ENCODE measurements at regions not wholly inside any gene's neighbourhood (a gene's known extent, or its start where the extent isn't known, plus 50 kb on each side); places are given as distances from the start of the nearest gene placed in this dataset.

DNA sequence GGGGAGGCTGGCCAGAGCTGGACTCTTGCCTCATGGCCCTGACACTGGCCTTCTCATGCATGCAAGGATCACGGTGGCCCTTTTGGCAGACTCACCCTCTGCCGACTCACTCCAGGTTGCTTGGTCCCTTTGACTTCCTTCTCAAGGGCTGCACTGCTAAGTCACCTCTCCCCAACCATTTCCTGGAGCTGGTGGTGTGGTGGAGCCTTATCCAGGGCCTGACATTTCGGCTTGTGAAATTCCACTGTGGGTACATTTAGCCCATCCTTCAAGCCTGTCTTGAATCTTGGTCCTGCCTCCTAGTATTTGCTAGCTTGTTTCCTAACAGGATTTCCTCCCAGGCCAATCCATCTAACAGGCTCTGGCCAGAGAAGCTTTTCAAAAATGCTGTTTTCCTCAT is 52.6 kb upstream of the JUN start:
- no peaks in the 10 kb centered on the region for H3K4me1 ChIP-seq (ENCODE audit: control insufficient read depth, insufficient read depth, low read length)
- no peaks in the 10 kb centered on the region for H3K9me3 ChIP-seq (ENCODE audit: control insufficient read depth, low read length)
- no peak overlapping the region for H3K27ac ChIP-seq (ENCODE audit: insufficient read depth, low read depth, low read length, poor library complexity, severe bottlenecking)
- no peaks in the 10 kb centered on the region for H3K27me3 ChIP-seq (ENCODE audit: control insufficient read depth, insufficient read depth, low read length, poor library complexity, severe bottlenecking)
- H3K4me3 ChIP-seq (ENCODE audit: insufficient read depth, low read depth, low read length) = no peak overlapping the region
- whole genome bisulfite sequencing, 2 experiments = 90 to 92% methylated on average over 3 of the region's 3 CpGs
- H3K36me3 ChIP-seq (ENCODE audit: control insufficient read depth, insufficient read depth, low read length) = no peaks in the 10 kb centered on the region

DNA sequence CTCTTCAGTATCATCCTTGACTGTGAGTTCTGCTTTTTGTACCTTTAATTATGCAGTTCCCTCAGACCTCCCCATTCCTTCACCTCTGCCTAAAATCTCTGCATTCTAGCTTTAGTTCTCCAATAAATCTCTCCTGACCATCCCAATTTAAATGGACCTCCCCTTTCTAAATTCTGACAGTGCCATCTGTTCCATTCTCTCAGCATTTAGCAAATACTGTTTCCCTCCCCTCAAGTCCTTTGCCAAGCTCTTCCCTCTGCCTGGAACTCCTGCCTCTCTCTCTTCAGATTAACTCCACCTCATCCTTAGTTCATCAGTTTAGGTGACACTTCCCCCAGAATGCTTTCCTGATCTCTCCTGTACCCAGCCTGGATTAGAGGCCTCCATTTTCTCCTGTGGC is 54.0 kb upstream of the JUN start:
- Histone ChIP-seq H3K4me3 (ENCODE audit: insufficient read depth, low read depth, low read length) (no peak overlapping the region), H3K27ac (ENCODE audit: insufficient read depth, low read depth, low read length, poor library complexity, severe bottlenecking) (no peak overlapping the region), H3K36me3 (ENCODE audit: control insufficient read depth, insufficient read depth, low read length) (no peaks in the 10 kb centered on the region), H3K27me3 (ENCODE audit: control insufficient read depth, insufficient read depth, low read length, poor library complexity, severe bottlenecking) (no peaks in the 10 kb centered on the region), H3K9me3 (ENCODE audit: control insufficient read depth, low read length) (no peaks in the 10 kb centered on the region), H3K4me1 (ENCODE audit: control insufficient read depth, insufficient read depth, low read length) (no peaks in the 10 kb centered on the region)

GRCh38 chr1:58839147-58839795 is 55.4 kb upstream of the JUN start:
- Histone ChIP-seq H3K4me1 (ENCODE audit: control insufficient read depth, insufficient read depth, low read length) (no peaks in the 10 kb centered on the region), H3K36me3 (ENCODE audit: control insufficient read depth, insufficient read depth, low read length) (no peaks in the 10 kb centered on the region), H3K9me3 (ENCODE audit: control insufficient read depth, low read length) (no peaks in the 10 kb centered on the region), H3K4me3 (ENCODE audit: insufficient read depth, low read depth, low read length) (no peak overlapping the region), H3K27ac (ENCODE audit: insufficient read depth, low read depth, low read length, poor library complexity, severe bottlenecking) (no peak overlapping the region), H3K27me3 (ENCODE audit: control insufficient read depth, insufficient read depth, low read length, poor library complexity, severe bottlenecking) (no peaks in the 10 kb centered on the region)
- WGBS, 2 experiments = 75% methylated on average over 4 to 5 of the region's 5 CpGs

DNA sequence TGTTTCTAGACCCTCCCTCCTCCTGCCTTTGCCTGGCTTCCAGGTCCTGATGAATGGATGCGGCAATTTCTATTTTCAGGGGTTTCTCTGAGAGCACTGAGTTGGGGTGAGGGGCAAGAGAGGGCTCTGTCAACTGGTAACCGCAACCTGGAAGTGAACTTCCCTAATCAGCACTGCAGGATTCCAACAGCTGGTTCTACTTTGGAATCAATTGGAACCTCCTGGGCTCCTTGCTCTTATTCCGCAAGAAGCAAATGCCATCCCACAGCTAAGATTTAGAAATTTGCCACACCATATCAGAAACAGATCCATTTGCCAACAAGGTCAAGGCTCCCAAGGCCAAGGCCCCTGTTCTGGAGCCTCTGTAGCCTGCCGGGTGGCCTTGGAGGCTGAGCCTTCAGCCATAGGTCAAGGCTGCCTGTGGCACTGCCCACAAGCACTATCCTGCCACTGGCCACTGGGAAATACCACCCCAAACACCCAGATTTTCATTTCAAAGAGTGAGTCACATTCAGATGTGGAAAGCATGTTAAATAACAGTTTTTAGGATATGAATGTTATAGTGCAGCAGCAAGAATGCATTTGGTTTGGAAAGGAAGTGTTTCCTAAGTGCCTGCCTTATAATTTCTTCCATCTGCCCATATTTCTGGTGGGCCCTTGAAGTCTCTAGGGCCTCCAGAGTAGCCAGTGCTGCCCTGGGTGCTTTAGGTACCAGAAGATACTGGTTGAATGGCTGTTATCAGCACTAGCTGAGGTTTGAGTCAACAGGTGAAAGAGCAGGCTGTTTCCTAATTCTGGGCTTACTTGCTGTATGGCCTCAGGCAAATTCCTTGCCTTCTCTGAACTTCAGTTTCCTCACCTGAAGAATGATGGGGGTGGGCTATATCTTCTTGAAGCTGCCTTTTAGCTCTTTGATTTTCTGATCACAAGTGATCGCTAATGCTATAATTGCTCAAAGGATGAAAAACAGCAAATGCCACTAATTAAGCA is 56.3 kb upstream of the JUN start:
- no peak overlapping the region for H3K4me3 ChIP-seq (ENCODE audit: insufficient read depth, low read depth, low read length)
- no peaks in the 10 kb centered on the region for H3K27me3 ChIP-seq (ENCODE audit: control insufficient read depth, insufficient read depth, low read length, poor library complexity, severe bottlenecking)
- no peaks in the 10 kb centered on the region for H3K36me3 ChIP-seq (ENCODE audit: control insufficient read depth, insufficient read depth, low read length)
- 93 to 95% methylated on average over 5 of the region's 5 CpGs for WGBS, 2 experiments
- H3K9me3 ChIP-seq (ENCODE audit: control insufficient read depth, low read length) = no peaks in the 10 kb centered on the region
- no peaks in the 10 kb centered on the region for H3K4me1 ChIP-seq (ENCODE audit: control insufficient read depth, insufficient read depth, low read length)
- H3K27ac ChIP-seq (ENCODE audit: insufficient read depth, low read depth, low read length, poor library complexity, severe bottlenecking) = no peak overlapping the region

- H3K4me3 ChIP-seq (ENCODE audit: insufficient read depth, low read depth, low read length) = no peak overlapping the region
- H3K36me3 ChIP-seq (ENCODE audit: control insufficient read depth, insufficient read depth, low read length) = no peaks in the 10 kb centered on the region
- no peaks in the 10 kb centered on the region for H3K4me1 ChIP-seq (ENCODE audit: control insufficient read depth, insufficient read depth, low read length)
- no peaks in the 10 kb centered on the region for H3K9me3 ChIP-seq (ENCODE audit: control insufficient read depth, low read length)
- 68 to 81% methylated on average over 3 of the region's 3 CpGs for whole genome bisulfite sequencing, 2 experiments
- H3K27ac ChIP-seq (ENCODE audit: insufficient read depth, low read depth, low read length, poor library complexity, severe bottlenecking) = no peak overlapping the region
- no peaks in the 10 kb centered on the region for H3K27me3 ChIP-seq (ENCODE audit: control insufficient read depth, insufficient read depth, low read length, poor library complexity, severe bottlenecking)
These were observed 57.6 kb upstream of the JUN start for GRCh38 chr1:58841455-58841854.

- no peaks in the 10 kb centered on the region for H3K36me3 ChIP-seq (ENCODE audit: control insufficient read depth, insufficient read depth, low read length)
- H3K4me3 ChIP-seq (ENCODE audit: insufficient read depth, low read depth, low read length) = no peak overlapping the region
- H3K27me3 ChIP-seq (ENCODE audit: control insufficient read depth, insufficient read depth, low read length, poor library complexity, severe bottlenecking) = no peaks in the 10 kb centered on the region
- H3K27ac ChIP-seq (ENCODE audit: insufficient read depth, low read depth, low read length, poor library complexity, severe bottlenecking) = no peak overlapping the region
- no peaks in the 10 kb centered on the region for H3K4me1 ChIP-seq (ENCODE audit: control insufficient read depth, insufficient read depth, low read length)
- 90 to 93% methylated on average over 2 of the region's 2 CpGs for WGBS, 2 experiments
- H3K9me3 ChIP-seq (ENCODE audit: control insufficient read depth, low read length) = no peaks in the 10 kb centered on the region
These were observed 59.1 kb upstream of the JUN start for GRCh38 chr1:58842941-58843340.

- H3K9me3 ChIP-seq (ENCODE audit: control insufficient read depth, low read length) = no peaks in the 10 kb centered on the region
- H3K4me3 ChIP-seq (ENCODE audit: insufficient read depth, low read depth, low read length) = no peak overlapping the region
- no peaks in the 10 kb centered on the region for H3K27me3 ChIP-seq (ENCODE audit: control insufficient read depth, insufficient read depth, low read length, poor library complexity, severe bottlenecking)
- no peak overlapping the region for H3K27ac ChIP-seq (ENCODE audit: insufficient read depth, low read depth, low read length, poor library complexity, severe bottlenecking)
- no peaks in the 10 kb centered on the region for H3K4me1 ChIP-seq (ENCODE audit: control insufficient read depth, insufficient read depth, low read length)
- H3K36me3 ChIP-seq (ENCODE audit: control insufficient read depth, insufficient read depth, low read length) = no peaks in the 10 kb centered on the region
- WGBS, 2 experiments = 88% methylated on average over 1 of the region's 1 CpG; no CpG with 5 or more reads in 1 of the 2 experiments
These were observed 60.3 kb upstream of the JUN start for GRCh38 chr1:58844176-58844575.

DNA sequence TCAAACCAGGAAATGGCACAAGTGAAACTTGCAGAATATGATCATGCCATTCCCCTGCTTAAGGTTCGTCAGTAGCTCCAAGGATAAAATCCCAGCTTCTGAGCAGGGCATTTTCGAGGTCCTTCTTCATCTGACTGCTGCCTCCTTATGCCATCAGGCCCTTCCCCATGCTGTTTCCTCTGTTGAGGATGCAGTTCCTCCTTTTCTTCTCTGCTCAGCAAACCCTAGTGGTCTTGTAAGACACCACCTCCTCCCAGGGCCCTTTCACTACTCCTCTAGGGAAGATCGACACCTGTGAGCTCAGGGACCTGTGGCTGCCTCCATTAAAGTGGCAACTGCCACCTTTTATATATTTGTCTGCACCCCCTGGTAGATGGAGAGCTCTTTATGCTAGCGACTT is 62.1 kb upstream of the JUN start:
- Histone ChIP-seq H3K27me3 (ENCODE audit: control insufficient read depth, insufficient read depth, low read length, poor library complexity, severe bottlenecking) (no peaks in the 10 kb centered on the region), H3K27ac (ENCODE audit: insufficient read depth, low read depth, low read length, poor library complexity, severe bottlenecking) (no peak overlapping the region), H3K36me3 (ENCODE audit: control insufficient read depth, insufficient read depth, low read length) (no peaks in the 10 kb centered on the region), H3K4me3 (ENCODE audit: insufficient read depth, low read depth, low read length) (no peak overlapping the region), H3K9me3 (ENCODE audit: control insufficient read depth, low read length) (no peaks in the 10 kb centered on the region), H3K4me1 (ENCODE audit: control insufficient read depth, insufficient read depth, low read length) (no peaks in the 10 kb centered on the region)
- 91 to 92% methylated on average over 4 of the region's 4 CpGs for WGBS, 2 experiments

- no peak overlapping the region for H3K4me3 ChIP-seq (ENCODE audit: insufficient read depth, low read depth, low read length)
- no peaks in the 10 kb centered on the region for H3K9me3 ChIP-seq (ENCODE audit: control insufficient read depth, low read length)
- H3K27ac ChIP-seq (ENCODE audit: insufficient read depth, low read depth, low read length, poor library complexity, severe bottlenecking) = no peak overlapping the region
- H3K36me3 ChIP-seq (ENCODE audit: control insufficient read depth, insufficient read depth, low read length) = no peaks in the 10 kb centered on the region
- peaks cover 14% of the 10 kb centered on the region for H3K4me1 ChIP-seq (ENCODE audit: control insufficient read depth, insufficient read depth, low read length)
- 48 to 52% methylated on average over 9 of the region's 9 CpGs for WGBS, 2 experiments
- no peaks in the 10 kb centered on the region for H3K27me3 ChIP-seq (ENCODE audit: control insufficient read depth, insufficient read depth, low read length, poor library complexity, severe bottlenecking)
These were observed 65.1 kb upstream of the JUN start for GRCh38 chr1:58848818-58849411.

GRCh38 chr1:58849551-58849950 is 65.7 kb upstream of the JUN start:
- H3K4me3 ChIP-seq (ENCODE audit: insufficient read depth, low read depth, low read length) = no peak overlapping the region
- H3K36me3 ChIP-seq (ENCODE audit: control insufficient read depth, insufficient read depth, low read length) = no peaks in the 10 kb centered on the region
- no peak overlapping the region for H3K27ac ChIP-seq (ENCODE audit: insufficient read depth, low read depth, low read length, poor library complexity, severe bottlenecking)
- no peaks in the 10 kb centered on the region for H3K27me3 ChIP-seq (ENCODE audit: control insufficient read depth, insufficient read depth, low read length, poor library complexity, severe bottlenecking)
- peaks cover 14% of the 10 kb centered on the region for H3K4me1 ChIP-seq (ENCODE audit: control insufficient read depth, insufficient read depth, low read length)
- WGBS, 2 experiments = 87% methylated on average over 2 of the region's 2 CpGs
- no peaks in the 10 kb centered on the region for H3K9me3 ChIP-seq (ENCODE audit: control insufficient read depth, low read length)

Data from ectodermal cell (in vitro differentiated cells).